PC-9 (cell line): ENCODE measurements at regions not wholly inside any gene's neighbourhood (a gene's known extent, or its start where the extent isn't known, plus 50 kb on each side); places are given as distances from the start of the nearest gene placed in this dataset.

Source experiments
- EZH2 ChIP-seq: fragments of 200-600 bp; sonication (generic); IDR thresholded peaks from 2 replicates; pipeline ENCODE4 v1.8.0; 2017; ENCODE audit warnings: antibody characterized with exemption, low read depth
- TF ChIP-seq, protein P1 (sequence below): fragments of 200-600 bp; sonication (generic); conservative IDR thresholded peaks from 2 replicates; pipeline ENCODE4 v1.6.1; 2017; ENCODE audit warnings: mixed run types, antibody characterized with exemption, mild to moderate bottlenecking, moderate library complexity

DNA sequence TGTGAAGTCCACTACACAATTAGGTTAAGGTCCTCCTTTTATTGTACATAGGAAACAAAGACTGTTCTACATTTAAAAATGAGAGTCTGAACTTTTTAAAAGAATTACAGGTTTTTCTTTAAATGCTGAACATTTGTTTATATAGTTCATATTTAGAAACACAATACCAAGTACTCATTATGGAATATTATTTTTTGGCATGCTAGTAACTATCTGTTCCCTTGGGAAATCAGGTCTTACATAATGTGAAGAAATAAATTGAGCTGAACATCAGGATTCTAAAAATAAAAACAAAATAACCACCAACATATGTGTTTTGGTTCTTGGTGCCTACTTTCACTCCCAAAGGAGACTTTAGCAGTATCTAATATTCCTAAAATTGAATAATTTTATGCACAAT is 230.5 kb upstream of the IZUMO3 start:
- no peak for TF ChIP-seq EZH2
- TF ChIP-seq, protein P1, sequence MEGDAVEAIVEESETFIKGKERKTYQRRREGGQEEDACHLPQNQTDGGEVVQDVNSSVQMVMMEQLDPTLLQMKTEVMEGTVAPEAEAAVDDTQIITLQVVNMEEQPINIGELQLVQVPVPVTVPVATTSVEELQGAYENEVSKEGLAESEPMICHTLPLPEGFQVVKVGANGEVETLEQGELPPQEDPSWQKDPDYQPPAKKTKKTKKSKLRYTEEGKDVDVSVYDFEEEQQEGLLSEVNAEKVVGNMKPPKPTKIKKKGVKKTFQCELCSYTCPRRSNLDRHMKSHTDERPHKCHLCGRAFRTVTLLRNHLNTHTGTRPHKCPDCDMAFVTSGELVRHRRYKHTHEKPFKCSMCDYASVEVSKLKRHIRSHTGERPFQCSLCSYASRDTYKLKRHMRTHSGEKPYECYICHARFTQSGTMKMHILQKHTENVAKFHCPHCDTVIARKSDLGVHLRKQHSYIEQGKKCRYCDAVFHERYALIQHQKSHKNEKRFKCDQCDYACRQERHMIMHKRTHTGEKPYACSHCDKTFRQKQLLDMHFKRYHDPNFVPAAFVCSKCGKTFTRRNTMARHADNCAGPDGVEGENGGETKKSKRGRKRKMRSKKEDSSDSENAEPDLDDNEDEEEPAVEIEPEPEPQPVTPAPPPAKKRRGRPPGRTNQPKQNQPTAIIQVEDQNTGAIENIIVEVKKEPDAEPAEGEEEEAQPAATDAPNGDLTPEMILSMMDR: no peak
